Cardiac fibroblast (primary cell): ENCODE measurements at regions not wholly inside any gene's neighbourhood (a gene's known extent, or its start where the extent isn't known, plus 50 kb on each side); places are given as distances from the start of the nearest gene placed in this dataset.

Source experiments
- DNase-seq, 2 donors: peaks; one replicate each; pipeline versions ENCODE4 v3.0.0 to v3.0.0-alpha.2; 2010; ENCODE audit warnings: low read depth in 2 of 2
- H3K4me3 ChIP-seq, 2 donors: replicated peaks in 1 of 2; 1 replicate in 1 of 2; 2 replicates in 1 of 2; pipeline ENCODE4 v1.5.1; 2011; ENCODE audit warnings: low read depth in 2 of 2, low read length in 2 of 2, mild to moderate bottlenecking in 2 of 2, moderate library complexity in 1 of 2
- CTCF ChIP-seq: IDR thresholded peaks from one replicate; pipeline ENCODE4 v1.5.1; 2011; ENCODE audit warnings: low read depth, mild to moderate bottlenecking, low read length, inconsistent platforms

- peak overlapping the region; percentile 30 to 56 for H3K4me3 ChIP-seq
- peak; percentile 82 to 98 for DNase-seq
- no peak for TF ChIP-seq CTCF
These were observed 161.3 kb upstream of the IFNG-AS1 start for GRCh38 chr12:67827820-67828383.

- DNase-seq, result no peak
- no peak for TF ChIP-seq CTCF
These were observed 159.4 kb upstream of the IFNG-AS1 start for GRCh38 chr12:67829896-67830295.

GRCh38 chr12:67832155-67832554 is 157.1 kb upstream of the IFNG-AS1 start:
- H3K4me3 ChIP-seq, result no peak overlapping the region
- TF ChIP-seq CTCF, result no peak
- no peak for DNase-seq

More at GRCh38 chr12:67829896-67830295, 159.4 kb upstream of the IFNG-AS1 start:
- no peak overlapping the region for H3K4me3 ChIP-seq

GRCh38 chr12:67833602-67834001 is 155.6 kb upstream of the IFNG-AS1 start:
- DNase-seq, result no peak
- no peak overlapping the region for H3K4me3 ChIP-seq
- TF ChIP-seq CTCF, result no peak

GRCh38 chr12:67837876-67838275 is 151.4 kb upstream of the IFNG-AS1 start:
- no peak for TF ChIP-seq CTCF
- H3K4me3 ChIP-seq, result no peak overlapping the region
- no peak for DNase-seq

GRCh38 chr12:67842124-67842523 is 147.1 kb upstream of the IFNG-AS1 start:
- DNase-seq, result no peak
- TF ChIP-seq CTCF, result no peak
- H3K4me3 ChIP-seq, result no peak overlapping the region

- no peak overlapping the region for H3K4me3 ChIP-seq
- TF ChIP-seq CTCF, result no peak
- DNase-seq, result no peak
These were observed 146.0 kb upstream of the IFNG-AS1 start for GRCh38 chr12:67843257-67843656.
